HG03095 (cell line): ENCODE measurements at regions not wholly inside any gene's neighbourhood (a gene's known extent, or its start where the extent isn't known, plus 50 kb on each side); places are given as distances from the start of the nearest gene placed in this dataset.
A peak's percentile ranks its signal among the peaks of the same experiment; 100 is the strongest.

Experiments
- ATAC-seq: cut with Tn5 transposase; IDR thresholded peaks from one replicate; pipeline ENCODE4 v1.9.1; 2021; ENCODE audit warnings: moderate library complexity; ENCODE audit not compliant: unreplicated experiment

GRCh38 chr3:118269537-118270125, 765.0 kb downstream of the IGSF11 start:
- ATAC-seq: no peak

GRCh38 chr3:118272991-118273390, 761.7 kb downstream of the IGSF11 start:
- no peak for ATAC-seq

- no peak for ATAC-seq
Measured at GRCh38 chr3:118277814-118278213, 756.8 kb downstream of the IGSF11 start.

GRCh38 chr3:118292841-118293240, 741.8 kb downstream of the IGSF11 start:
- no peak for ATAC-seq

- no peak for ATAC-seq
Measured at GRCh38 chr3:118298133-118298532, 736.5 kb downstream of the IGSF11 start.

- no peak for ATAC-seq
Measured at GRCh38 chr3:118304557-118304956, 730.1 kb downstream of the IGSF11 start.

GRCh38 chr3:118332699-118333098, 701.9 kb downstream of the IGSF11 start:
- no peak for ATAC-seq

GRCh38 chr3:118337649-118338048, 697.0 kb downstream of the IGSF11 start:
- ATAC-seq: no peak

GRCh38 chr3:118347396-118348168, 687.1 kb downstream of the IGSF11 start:
- ATAC-seq: no peak

GRCh38 chr3:118348169-118348557, 686.5 kb downstream of the IGSF11 start:
- no peak for ATAC-seq

GRCh38 chr3:118354556-118354955, 680.1 kb downstream of the IGSF11 start:
- ATAC-seq: no peak

GRCh38 chr3:118369892-118370491, 664.7 kb downstream of the IGSF11 start:
- no peak for ATAC-seq

- no peak for ATAC-seq
Measured at GRCh38 chr3:118380576-118380975, 654.1 kb downstream of the IGSF11 start.

- no peak for ATAC-seq
Measured at GRCh38 chr3:118396491-118396890, 638.2 kb downstream of the IGSF11 start.

- no peak for ATAC-seq
Measured at GRCh38 chr3:118400086-118400485, 634.6 kb downstream of the IGSF11 start.

GRCh38 chr3:118400886-118401285, 633.8 kb downstream of the IGSF11 start:
- ATAC-seq: no peak

- ATAC-seq: no peak
Measured at GRCh38 chr3:118401887-118402286, 632.8 kb downstream of the IGSF11 start.

GRCh38 chr3:118402971-118403370, 631.7 kb downstream of the IGSF11 start:
- ATAC-seq: no peak

- no peak for ATAC-seq
Measured at GRCh38 chr3:118406562-118406961, 628.1 kb downstream of the IGSF11 start.

GRCh38 chr3:118408431-118408830, 626.2 kb downstream of the IGSF11 start:
- ATAC-seq: no peak

GRCh38 chr3:118412503-118412902, 622.1 kb downstream of the IGSF11 start:
- ATAC-seq: peak; percentile 93

GRCh38 chr3:118425272-118425837, 609.3 kb downstream of the IGSF11 start:
- no peak for ATAC-seq
